ACC112 (cell line): ENCODE measurements at regions not wholly inside any gene's neighbourhood (a gene's known extent, or its start where the extent isn't known, plus 50 kb on each side); places are given as distances from the start of the nearest gene placed in this dataset.

Source experiments
- H2AFZ ChIP-seq: fragments of 200-600 bp; sonication (generic); one replicate; pipeline ENCODE4 v1.6.0; 2017; ENCODE audit warnings: antibody characterized with exemption, low read length; ENCODE audit not compliant: unreplicated experiment
- H3K27ac ChIP-seq: fragments of 200-600 bp; sonication (generic); 2 replicates; pipeline ENCODE4 v1.5.1; 2014; ENCODE audit warnings: low read depth, mild to moderate bottlenecking, antibody characterized with exemption, low read length, moderate library complexity
- H3K27me3 ChIP-seq: fragments of 200-600 bp; sonication (generic); 2 replicates; pipeline ENCODE4 v1.6.1; 2014; ENCODE audit warnings: mild to moderate bottlenecking, antibody characterized with exemption, low read length, moderate library complexity, mixed read lengths; ENCODE audit not compliant: insufficient read depth
- H3K36me3 ChIP-seq: fragments of 200-600 bp; sonication (generic); 2 replicates; pipeline ENCODE4 v1.6.1; 2016; ENCODE audit warnings: mild to moderate bottlenecking, antibody characterized with exemption, low read length, moderate library complexity, mixed read lengths; ENCODE audit not compliant: insufficient read depth
- H3K4me1 ChIP-seq: fragments of 200-600 bp; sonication (generic); one replicate; pipeline ENCODE4 v1.6.1; 2016; ENCODE audit warnings: low read length, mixed read lengths; ENCODE audit not compliant: insufficient read depth, unreplicated experiment, control insufficient read depth
- H3K4me3 ChIP-seq: fragments of 200-600 bp; sonication (generic); 2 replicates; pipeline ENCODE4 v1.5.1; 2014; ENCODE audit warnings: mild to moderate bottlenecking, low read depth, low read length
- H3K79me2 ChIP-seq: fragments of 200-600 bp; sonication (generic); one replicate; pipeline ENCODE4 v1.6.0; 2016; ENCODE audit warnings: low read length; ENCODE audit not compliant: control insufficient read depth, unreplicated experiment, insufficient read depth

- no peaks in the 10 kb centered on the region for H3K79me2 ChIP-seq
- H3K27me3 ChIP-seq: no peaks in the 10 kb centered on the region
- H3K4me3 ChIP-seq: no peak overlapping the region
- no peaks in the 10 kb centered on the region for H3K4me1 ChIP-seq
- no peak overlapping the region for H3K27ac ChIP-seq
- H3K36me3 ChIP-seq: no peaks in the 10 kb centered on the region
- H2AFZ ChIP-seq: no peak overlapping the region
Measured at GRCh38 chr6:23307516-23307915, 738.1 kb downstream of the HDGFL1 start.

- no peaks in the 10 kb centered on the region for H3K27me3 ChIP-seq
- no peak overlapping the region for H3K27ac ChIP-seq
- H3K79me2 ChIP-seq: no peaks in the 10 kb centered on the region
- H3K36me3 ChIP-seq: no peaks in the 10 kb centered on the region
- H2AFZ ChIP-seq: no peak overlapping the region
- no peak overlapping the region for H3K4me3 ChIP-seq
- H3K4me1 ChIP-seq: no peaks in the 10 kb centered on the region
Measured at GRCh38 chr6:23308166-23308565, 738.8 kb downstream of the HDGFL1 start.

GRCh38 chr6:23311211-23311610, 741.8 kb downstream of the HDGFL1 start:
- Histone ChIP-seq H3K27me3 (no peaks in the 10 kb centered on the region), H3K79me2 (no peaks in the 10 kb centered on the region), H3K27ac (no peak overlapping the region), H3K36me3 (no peaks in the 10 kb centered on the region), H3K4me3 (no peak overlapping the region), H3K4me1 (no peaks in the 10 kb centered on the region), H2AFZ (no peak overlapping the region)

DNA sequence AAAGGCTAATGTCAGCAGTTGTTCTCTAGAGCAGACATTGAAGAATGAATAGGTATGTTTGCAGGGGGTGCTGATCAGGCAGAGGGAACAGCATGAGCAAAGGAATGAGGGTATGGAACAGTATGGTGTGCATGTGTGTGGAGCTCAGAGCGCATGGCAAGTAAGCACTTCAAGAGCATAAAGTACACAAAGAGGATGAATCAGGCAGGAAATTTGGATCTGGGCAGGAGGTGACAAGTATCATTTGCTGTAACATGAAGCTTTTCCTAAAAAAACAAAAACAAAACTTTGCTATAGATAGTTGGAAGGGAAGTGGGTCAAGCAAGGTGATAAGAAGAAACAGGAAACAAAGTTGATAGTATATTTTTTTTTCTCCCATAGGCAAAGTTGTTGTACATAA, 746.8 kb downstream of the HDGFL1 start:
- Histone ChIP-seq H3K4me1 (no peaks in the 10 kb centered on the region), H3K4me3 (no peak overlapping the region), H3K27me3 (no peaks in the 10 kb centered on the region), H2AFZ (no peak overlapping the region), H3K36me3 (no peaks in the 10 kb centered on the region), H3K27ac (no peak overlapping the region), H3K79me2 (no peaks in the 10 kb centered on the region)

DNA sequence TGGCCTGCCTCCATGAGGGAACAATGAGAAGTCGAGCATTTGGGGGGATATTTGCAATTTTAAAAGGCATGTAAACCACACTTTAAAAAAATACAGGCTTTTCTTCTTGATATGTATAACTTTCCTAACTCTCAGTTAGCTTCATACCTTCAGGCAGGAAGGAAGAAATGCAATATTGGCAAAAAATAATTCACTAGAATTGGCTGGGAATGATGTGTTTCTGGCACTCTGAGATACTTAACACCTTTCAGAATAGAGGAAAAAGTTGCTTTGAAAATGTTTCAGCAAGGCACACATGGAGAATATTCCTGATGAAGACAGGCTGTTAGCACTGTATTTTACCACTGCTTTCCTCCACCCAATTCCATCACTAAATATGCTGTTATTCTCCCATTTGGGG, 747.6 kb downstream of the HDGFL1 start:
- no peaks in the 10 kb centered on the region for H3K79me2 ChIP-seq
- no peak overlapping the region for H2AFZ ChIP-seq
- H3K36me3 ChIP-seq: no peaks in the 10 kb centered on the region
- H3K27ac ChIP-seq: no peak overlapping the region
- no peak overlapping the region for H3K4me3 ChIP-seq
- H3K27me3 ChIP-seq: no peaks in the 10 kb centered on the region
- H3K4me1 ChIP-seq: no peaks in the 10 kb centered on the region

DNA sequence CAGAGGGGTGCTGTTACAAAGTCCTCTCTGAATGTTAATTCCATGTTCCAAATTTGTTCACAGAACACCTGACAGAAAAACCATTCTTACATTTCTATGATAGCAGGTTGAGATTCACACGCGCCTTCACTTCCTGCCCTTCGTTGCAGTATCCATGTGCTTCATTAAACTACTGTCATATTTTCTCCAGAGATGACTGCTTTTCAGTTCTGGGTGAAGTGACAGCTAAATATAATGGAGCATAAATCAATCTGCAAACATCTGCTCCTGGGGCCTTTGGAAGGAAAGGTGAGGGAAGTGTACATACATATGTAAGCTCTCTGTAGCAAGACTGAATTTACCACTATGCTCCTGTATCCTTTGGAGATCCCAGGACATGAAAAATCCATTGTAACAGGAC, 750.2 kb downstream of the HDGFL1 start:
- Histone ChIP-seq H3K27me3 (no peaks in the 10 kb centered on the region), H3K4me3 (no peak overlapping the region), H3K79me2 (no peaks in the 10 kb centered on the region), H3K4me1 (no peaks in the 10 kb centered on the region), H2AFZ (no peak overlapping the region), H3K27ac (no peak overlapping the region), H3K36me3 (no peaks in the 10 kb centered on the region)

GRCh38 chr6:23320471-23321015, 751.2 kb downstream of the HDGFL1 start:
- Histone ChIP-seq H3K27me3 (no peaks in the 10 kb centered on the region), H3K79me2 (no peaks in the 10 kb centered on the region), H3K27ac (no peak overlapping the region), H3K36me3 (no peaks in the 10 kb centered on the region), H3K4me3 (no peak overlapping the region), H3K4me1 (no peaks in the 10 kb centered on the region), H2AFZ (no peak overlapping the region)

- H3K27ac ChIP-seq: no peak overlapping the region
- no peaks in the 10 kb centered on the region for H3K4me1 ChIP-seq
- H3K27me3 ChIP-seq: no peaks in the 10 kb centered on the region
- no peaks in the 10 kb centered on the region for H3K36me3 ChIP-seq
- no peak overlapping the region for H3K4me3 ChIP-seq
- no peaks in the 10 kb centered on the region for H3K79me2 ChIP-seq
- H2AFZ ChIP-seq: no peak overlapping the region
Measured at GRCh38 chr6:23323897-23324296, 754.5 kb downstream of the HDGFL1 start.

- Histone ChIP-seq H3K4me3 (no peak overlapping the region), H3K79me2 (no peaks in the 10 kb centered on the region), H3K4me1 (no peaks in the 10 kb centered on the region), H3K27ac (no peak overlapping the region), H2AFZ (no peak overlapping the region), H3K27me3 (no peaks in the 10 kb centered on the region), H3K36me3 (no peaks in the 10 kb centered on the region)
Measured at GRCh38 chr6:23325065-23325464, 755.7 kb downstream of the HDGFL1 start.

GRCh38 chr6:23327621-23328020, 758.3 kb downstream of the HDGFL1 start:
- Histone ChIP-seq H3K36me3 (no peaks in the 10 kb centered on the region), H3K4me3 (no peak overlapping the region), H3K79me2 (no peaks in the 10 kb centered on the region), H3K27ac (no peak overlapping the region), H3K27me3 (no peaks in the 10 kb centered on the region), H2AFZ (no peak overlapping the region), H3K4me1 (no peaks in the 10 kb centered on the region)

- Histone ChIP-seq H3K4me1 (no peaks in the 10 kb centered on the region), H3K79me2 (no peaks in the 10 kb centered on the region), H3K27me3 (no peaks in the 10 kb centered on the region), H3K27ac (no peak overlapping the region), H3K4me3 (no peak overlapping the region), H3K36me3 (no peaks in the 10 kb centered on the region), H2AFZ (no peak overlapping the region)
Measured at GRCh38 chr6:23329086-23329485, 759.7 kb downstream of the HDGFL1 start.
